ENCODE measurements at regions not wholly inside any gene's neighbourhood (a gene's known extent, or its start where the extent isn't known, plus 50 kb on each side); places are given as distances from the start of the nearest gene placed in this dataset.

- peaks cover 40% of the 10 kb centered on the region for H3K27me3 ChIP-seq (ENCODE audit: low read depth, low read length)
These were observed 195.7 kb downstream of the MIAT start for GRCh38 chr22:26853071-26853470.

GRCh38 chr22:26853495-26853894 is 196.1 kb downstream of the MIAT start:
- Histone ChIP-seq H3K4me1 (ENCODE audit: low read length) (no peaks in the 10 kb centered on the region), H3K27ac (ENCODE audit: low read length) (no peak overlapping the region), H3K4me3 (ENCODE audit: low read length) (no peak overlapping the region), H2AFZ (ENCODE audit: low read depth, low read length) (no peak overlapping the region), H4K20me1 (ENCODE audit: insufficient read depth, low read length) (no peaks in the 10 kb centered on the region), H3K9me3 (ENCODE audit: insufficient read depth, low read length) (no peaks in the 10 kb centered on the region), H3K9ac (ENCODE audit: low read length) (no peak overlapping the region), H3K4me2 (ENCODE audit: low read length) (no peak overlapping the region), H3K79me2 (ENCODE audit: low read length) (no peaks in the 10 kb centered on the region), H3K36me3 (replicated peaks; ENCODE audit: low read depth, low read length) (no peaks in the 10 kb centered on the region), H3K27me3 (ENCODE audit: low read depth, low read length) (peaks cover 40% of the 10 kb centered on the region)
- TF ChIP-seq CTCF (IDR thresholded peaks at IDR 0.05; ENCODE audit: low read depth, low read length) (no peak), EZH2phosphoT487 (IDR thresholded peaks at IDR 0.05; ENCODE audit: low read depth) (no peak)

More at GRCh38 chr22:26853071-26853470, 195.7 kb downstream of the MIAT start:
- H3K4me1 ChIP-seq (ENCODE audit: low read length) = no peaks in the 10 kb centered on the region
- no peaks in the 10 kb centered on the region for H3K79me2 ChIP-seq (ENCODE audit: low read length)
- H3K36me3 ChIP-seq (replicated peaks; ENCODE audit: low read depth, low read length) = no peaks in the 10 kb centered on the region
- no peak overlapping the region for H3K9ac ChIP-seq (ENCODE audit: low read length)
- no peak overlapping the region for H3K4me3 ChIP-seq (ENCODE audit: low read length)
- H4K20me1 ChIP-seq (ENCODE audit: insufficient read depth, low read length) = no peaks in the 10 kb centered on the region
- no peak overlapping the region for H3K27ac ChIP-seq (ENCODE audit: low read length)
- TF ChIP-seq EZH2phosphoT487 (IDR thresholded peaks at IDR 0.05; ENCODE audit: low read depth) = no peak
- TF ChIP-seq CTCF (IDR thresholded peaks at IDR 0.05; ENCODE audit: low read depth, low read length) = no peak
- no peak overlapping the region for H2AFZ ChIP-seq (ENCODE audit: low read depth, low read length)
- H3K4me2 ChIP-seq (ENCODE audit: low read length) = no peak overlapping the region
- H3K9me3 ChIP-seq (ENCODE audit: insufficient read depth, low read length) = no peaks in the 10 kb centered on the region

DNA sequence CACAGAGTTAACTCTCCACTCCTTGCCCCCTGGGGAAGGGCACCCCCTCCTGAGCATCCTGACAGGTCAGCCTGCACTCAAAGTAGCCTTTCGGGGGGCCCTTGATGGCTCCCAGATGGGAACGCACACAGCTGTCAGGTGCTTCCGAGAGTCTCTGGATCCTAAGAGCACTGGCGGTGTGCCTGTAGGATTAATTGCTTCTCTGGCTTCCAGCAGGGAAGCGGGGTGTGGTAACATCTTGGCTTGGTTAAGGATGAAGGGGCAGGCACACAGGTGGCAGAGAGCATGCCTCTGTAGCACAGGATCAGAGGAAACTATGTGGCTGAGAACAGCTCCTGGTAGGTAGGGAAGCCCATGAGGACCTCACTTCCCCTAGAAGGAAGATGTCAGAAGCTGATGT is 199.8 kb downstream of the MIAT start:
- Histone ChIP-seq H3K4me3 (ENCODE audit: low read length) (no peak overlapping the region), H3K9ac (ENCODE audit: low read length) (no peak overlapping the region), H3K27ac (ENCODE audit: low read length) (no peak overlapping the region), H3K79me2 (ENCODE audit: low read length) (no peaks in the 10 kb centered on the region), H3K27me3 (ENCODE audit: low read depth, low read length) (peaks cover 33% of the 10 kb centered on the region), H4K20me1 (ENCODE audit: insufficient read depth, low read length) (no peaks in the 10 kb centered on the region), H3K4me2 (ENCODE audit: low read length) (no peak overlapping the region), H2AFZ (ENCODE audit: low read depth, low read length) (no peak overlapping the region), H3K9me3 (ENCODE audit: insufficient read depth, low read length) (no peaks in the 10 kb centered on the region), H3K4me1 (ENCODE audit: low read length) (no peaks in the 10 kb centered on the region), H3K36me3 (replicated peaks; ENCODE audit: low read depth, low read length) (no peaks in the 10 kb centered on the region)
- TF ChIP-seq CTCF (IDR thresholded peaks at IDR 0.05; ENCODE audit: low read depth, low read length) = no peak
- TF ChIP-seq EZH2phosphoT487 (IDR thresholded peaks at IDR 0.05; ENCODE audit: low read depth) = no peak

DNA sequence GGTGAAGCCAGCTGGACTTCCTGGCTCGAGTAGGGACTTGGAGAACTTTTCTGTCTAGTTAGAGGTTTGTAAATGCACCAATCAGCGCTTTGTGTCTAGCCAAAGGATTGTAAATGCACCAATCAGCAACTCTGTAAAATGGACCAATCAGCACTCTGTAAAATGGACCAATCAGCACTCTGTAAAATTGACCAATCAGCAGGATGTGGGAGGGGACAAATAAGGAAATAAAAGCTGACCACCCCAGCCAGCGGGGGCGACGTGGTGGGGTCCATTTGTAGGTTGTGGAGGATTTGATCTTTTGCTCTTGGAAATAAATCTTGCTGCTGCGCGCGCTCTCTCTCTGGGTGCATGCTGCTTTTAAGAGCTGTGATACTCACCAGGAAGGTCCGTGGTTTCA is 202.9 kb downstream of the MIAT start:
- H3K4me3 ChIP-seq (ENCODE audit: low read length) = no peak overlapping the region
- no peaks in the 10 kb centered on the region for H3K9me3 ChIP-seq (ENCODE audit: insufficient read depth, low read length)
- H3K27ac ChIP-seq (ENCODE audit: low read length) = no peak overlapping the region
- H3K4me1 ChIP-seq (ENCODE audit: low read length) = no peaks in the 10 kb centered on the region
- TF ChIP-seq EZH2phosphoT487 (IDR thresholded peaks at IDR 0.05; ENCODE audit: low read depth) = no peak
- no peak for TF ChIP-seq CTCF (IDR thresholded peaks at IDR 0.05; ENCODE audit: low read depth, low read length)
- no peak overlapping the region for H2AFZ ChIP-seq (ENCODE audit: low read depth, low read length)
- no peak overlapping the region for H3K4me2 ChIP-seq (ENCODE audit: low read length)
- peaks cover 11% of the 10 kb centered on the region; the same call in 1 of the 2 replicates for H3K27me3 ChIP-seq (ENCODE audit: low read depth, low read length)
- no peaks in the 10 kb centered on the region for H3K36me3 ChIP-seq (replicated peaks; ENCODE audit: low read depth, low read length)
- no peak overlapping the region for H3K9ac ChIP-seq (ENCODE audit: low read length)
- H4K20me1 ChIP-seq (ENCODE audit: insufficient read depth, low read length) = no peaks in the 10 kb centered on the region
- H3K79me2 ChIP-seq (ENCODE audit: low read length) = no peaks in the 10 kb centered on the region
